GM12892 (cell line): ENCODE measurements at regions not wholly inside any gene's neighbourhood (a gene's known extent, or its start where the extent isn't known, plus 50 kb on each side); places are given as distances from the start of the nearest gene placed in this dataset.

Source experiments
- POLR2A ChIP-seq: IDR thresholded peaks from 2 replicates; pipeline ENCODE4 v1.6.1; 2011; ENCODE audit warnings: low read depth, low read length, control low read depth
- POLR2AphosphoS5 ChIP-seq: IDR thresholded peaks from 2 replicates; pipeline ENCODE4 v1.6.1; 2011; ENCODE audit warnings: low read depth, low read length, control low read depth
- TAF1 ChIP-seq: IDR thresholded peaks from 2 replicates; pipeline ENCODE4 v1.6.1; 2011; ENCODE audit warnings: low read depth, mild to moderate bottlenecking, control low read depth, low read length, borderline replicate concordance

- no peak for TF ChIP-seq POLR2A
- TF ChIP-seq POLR2AphosphoS5: no peak
- no peak for TF ChIP-seq TAF1
Observed at GRCh38 chrX:120732879-120733278, 103.0 kb upstream of the C1GALT1C1 start.
